HepG2 (cell line): ENCODE measurements at regions not wholly inside any gene's neighbourhood (a gene's known extent, or its start where the extent isn't known, plus 50 kb on each side); places are given as distances from the start of the nearest gene placed in this dataset.

Source experiments
- ATAC-seq: fragments of 200-7000 bp; cut with Tn5 transposase; 3 replicates; pipeline ENCODE4 v1.9.1; 2020; ENCODE audit warnings: mild to moderate bottlenecking, moderate library complexity
- BruUV-seq: library from RNA; stranded (reverse); fragments of 400-500 nt; replicated peaks from 2 replicates; lab custom pipeline; 2021; lab: Mats Ljungman, UMichigan
- CTCF ChIA-PET: fragments of 300-600 bp; formaldehyde crosslinking; extraction: SDS; loops from one replicate; lab custom pipeline; 2021; ENCODE audit warnings: low total read pairs, inconsistent platforms, low intra/inter-chr PET ratio; lab: Yijun Ruan, JAX
- POLR2A ChIA-PET: fragments of 350-600 bp; sonication (Branson Sonifier 250); formaldehyde crosslinking; loops from one replicate; lab custom pipeline; 2020; ENCODE audit warnings: antibody characterized with exemption, inconsistent platforms; lab: Yijun Ruan, JAX
- DNase-seq: peaks from one replicate; pipeline ENCODE4 v3.0.0-alpha.2; 2015; ENCODE audit warnings: low spot score
- FAIRE-seq: peaks from 3 replicates; lab custom pipeline; 2011; peaks lifted over from hg19 to GRCh38; lab: Jason Lieb, UNC
- H2AFZ ChIP-seq: one replicate; pipeline ENCODE4 v1.6.1; 2011; ENCODE audit warnings: low read length, inconsistent platforms
- H3K27ac ChIP-seq: fragments of 300-600 bp; 3 replicates; pipeline ENCODE4 v1.8.0; 2011; ENCODE audit warnings: mixed run types, mild to moderate bottlenecking, mixed read lengths, low read length, inconsistent platforms; ENCODE audit not compliant: insufficient read depth; ENCODE audit errors: extremely low read length
- H3K27me3 ChIP-seq, 2 experiments: fragments of 200-600 bp in 1 of 2; 2 replicates in 1 of 2; 3 replicates in 1 of 2; pipeline versions ENCODE4 v1.6.0 to v1.8.0; 2011; ENCODE audit warnings: low read length in 2 of 2, mild to moderate bottlenecking in 2 of 2, moderate library complexity in 2 of 2, inconsistent platforms in 1 of 2; ENCODE audit not compliant: insufficient read depth in 2 of 2, control insufficient read depth in 1 of 2
- H3K36me3 ChIP-seq, 2 experiments: fragments of 200-600 bp in 1 of 2; replicated peaks in 1 of 2; 2 replicates in 1 of 2; 3 replicates in 1 of 2; pipeline versions ENCODE4 v1.5.1 to v1.8.0; 2011; ENCODE audit warnings: low read length in 2 of 2, inconsistent platforms in 1 of 2; ENCODE audit not compliant: insufficient read depth in 2 of 2, control insufficient read depth in 1 of 2
- H3K4me1 ChIP-seq: 2 replicates; pipeline ENCODE4 v1.5.1; 2012; ENCODE audit warnings: low read length, inconsistent platforms; ENCODE audit not compliant: insufficient read depth
- H3K4me2 ChIP-seq: 2 replicates; pipeline ENCODE4 v1.6.0; 2011; ENCODE audit warnings: low read depth, low read length, inconsistent platforms
- H3K4me3 ChIP-seq, 3 experiments: fragments of 200-600 bp in 1 of 3; sonication (generic), shearing (Covaris generic) in 1 of 3; replicated peaks in 1 of 3; 2 replicates each; pipeline ENCODE4 v1.5.1; 2011 to 2016; ENCODE audit warnings: low read length in 3 of 3, inconsistent platforms in 2 of 3, low read depth in 2 of 3, mild to moderate bottlenecking in 2 of 3, control low read depth in 1 of 3, mixed read lengths in 1 of 3; ENCODE audit not compliant: insufficient read depth in 1 of 3
- H3K79me2 ChIP-seq: one replicate; pipeline ENCODE4 v1.6.1; 2011; ENCODE audit warnings: low read length, inconsistent platforms; ENCODE audit not compliant: insufficient read depth
- H3K9ac ChIP-seq: 2 replicates; pipeline ENCODE4 v1.6.0; 2011; ENCODE audit warnings: mild to moderate bottlenecking, low read depth, low read length, inconsistent platforms; ENCODE audit not compliant: insufficient read depth
- H3K9me3 ChIP-seq: 2 replicates; pipeline ENCODE4 v1.5.1; 2012; ENCODE audit warnings: mild to moderate bottlenecking, low read length
- H4K20me1 ChIP-seq: 2 replicates; pipeline ENCODE4 v1.6.0; 2011; ENCODE audit warnings: inconsistent platforms, mild to moderate bottlenecking, low read length, moderate library complexity; ENCODE audit not compliant: insufficient read depth
- DBP ChIP-seq: sonication (generic); formaldehyde crosslinking; IDR thresholded peaks from 2 replicates; pipeline ENCODE4 v1.4.0; 2020; ENCODE audit warnings: missing genetic modification reagents; ENCODE audit errors: not compliant biosample characterization
- PHF8 ChIP-seq: sonication (generic); formaldehyde crosslinking; IDR thresholded peaks from 2 replicates; pipeline ENCODE4 v1.5.0; 2020; ENCODE audit warnings: missing genetic modification reagents
- ZFX ChIP-seq: sonication (generic); formaldehyde crosslinking; IDR thresholded peaks from 2 replicates; pipeline ENCODE4 v1.4.0; 2020; ENCODE audit warnings: mild to moderate bottlenecking, low read depth, missing genetic modification reagents, moderate library complexity
- ZNF142 ChIP-seq: sonication (generic); formaldehyde crosslinking; IDR thresholded peaks from 2 replicates; pipeline ENCODE4 v1.4.0; 2020; ENCODE audit warnings: missing genetic modification reagents
- in situ Hi-C: cut with HindIII; loops from 2 replicates; pipeline ENCODE4 v1.10.0; 2017; ENCODE audit warnings: low pct_unique_long_range_greater_than_20kb; ENCODE audit not compliant: extremely low pct_ligation_motif_present
- intact Hi-C: fragments of 100-400 bp; cut with micrococcal nuclease; formaldehyde crosslinking; loops from one replicate; pipeline ENCODE4 v1.10.0; 2022; ENCODE audit not compliant: unreplicated experiment

DNA sequence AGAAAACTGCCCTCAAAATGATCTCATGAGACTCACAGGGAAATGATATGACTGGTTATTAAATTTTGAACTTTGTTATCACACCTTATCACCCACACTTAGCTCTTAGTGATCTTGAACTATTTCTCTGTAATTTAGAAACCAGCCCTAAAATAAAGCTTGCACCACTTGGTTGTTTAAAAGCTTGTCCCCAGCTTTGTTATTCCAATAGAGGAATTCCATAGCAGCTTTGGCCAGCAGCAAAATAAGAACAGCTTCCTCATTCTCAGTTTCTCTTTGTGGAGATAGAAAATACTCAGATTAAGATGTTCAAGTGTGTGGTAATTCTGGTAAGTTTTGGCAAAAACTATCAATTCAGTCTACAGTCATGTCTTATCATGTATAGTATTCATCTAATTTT lies 54.4 kb upstream of the CCDC68 start:
- Histone ChIP-seq H3K9ac (no peak overlapping the region), H4K20me1 (no peaks in the 10 kb centered on the region), H3K27ac (no peak overlapping the region), H3K4me1 (no peaks in the 10 kb centered on the region), H3K27me3 (no peaks in the 10 kb centered on the region), H3K9me3 (no peaks in the 10 kb centered on the region), H3K4me3 (no peak overlapping the region), H3K79me2 (no peaks in the 10 kb centered on the region), H2AFZ (no peak overlapping the region), H3K36me3 (no peaks in the 10 kb centered on the region), H3K4me2 (no peak overlapping the region)
- BruUV-seq, result no TSS peak
- ChIA-PET POLR2A (no interaction called here), CTCF (no interaction called here)
- FAIRE-seq, result no peak
- TF ChIP-seq PHF8 (CRISPR knock-in tag) (no peak), ZFX (no peak), DBP (no peak), ZNF142 (no peak)
- intact Hi-C loops (no loop called here), in situ Hi-C loops (no loop called here)
- ATAC-seq, result no peak
- DNase-seq, result no peak
